ENCODE measurements at regions not wholly inside any gene's neighbourhood (a gene's known extent, or its start where the extent isn't known, plus 50 kb on each side); places are given as distances from the start of the nearest gene placed in this dataset. TPM values are rescaled to one million over a fixed set of nuclear protein-coding genes. Genes with fewer than 3 reads are reported as not detected.

Small RNA genes in the stretch of these regions (small RNA-seq; reads per million reads assigned to genes)
- not detected for gene AL158032.2
